ENCODE measurements at regions not wholly inside any gene's neighbourhood (a gene's known extent, or its start where the extent isn't known, plus 50 kb on each side); places are given as distances from the start of the nearest gene placed in this dataset.

- DNase-seq: no peak
Measured at GRCh38 chr15:94002041-94002440, 229.3 kb upstream of the MCTP2 start.

- no peak for DNase-seq
Measured at GRCh38 chr15:94001255-94001801, 230.0 kb upstream of the MCTP2 start.

- peak; percentile 50 for DNase-seq
Measured at GRCh38 chr15:94000606-94001005, 230.8 kb upstream of the MCTP2 start.

- DNase-seq: no peak
Measured at GRCh38 chr15:93997071-93997658, 234.2 kb upstream of the MCTP2 start.

GRCh38 chr15:93989440-93989998, 241.8 kb upstream of the MCTP2 start:
- DNase-seq: no peak

GRCh38 chr15:93987068-93987467, 244.3 kb upstream of the MCTP2 start:
- no peak for DNase-seq

GRCh38 chr15:93986400-93986984, 244.9 kb upstream of the MCTP2 start:
- DNase-seq: no peak

- no peak for DNase-seq
Measured at GRCh38 chr15:93985925-93986324, 245.4 kb upstream of the MCTP2 start.

GRCh38 chr15:93985176-93985575, 246.2 kb upstream of the MCTP2 start:
- DNase-seq: no peak

GRCh38 chr15:93983526-93983925, 247.8 kb upstream of the MCTP2 start:
- DNase-seq: no peak

- DNase-seq: peak; percentile 49
Measured at GRCh38 chr15:93982226-93982727, 249.1 kb upstream of the MCTP2 start.

- DNase-seq: no peak
Measured at GRCh38 chr15:93981706-93982105, 249.7 kb upstream of the MCTP2 start.

GRCh38 chr15:93980261-93980911, 251.0 kb upstream of the MCTP2 start:
- DNase-seq: no peak

- no peak for DNase-seq
Measured at GRCh38 chr15:93974804-93975481, 256.4 kb upstream of the MCTP2 start.

- DNase-seq: peak; percentile 66
Measured at GRCh38 chr15:93973287-93973686, 258.1 kb upstream of the MCTP2 start.

GRCh38 chr15:93968773-93969172, 262.6 kb upstream of the MCTP2 start:
- DNase-seq: no peak

GRCh38 chr15:93965304-93965908, 266.0 kb upstream of the MCTP2 start:
- no peak for DNase-seq

GRCh38 chr15:93954985-93955571, 276.3 kb upstream of the MCTP2 start:
- DNase-seq: no peak

- DNase-seq: no peak
Measured at GRCh38 chr15:93948726-93949125, 282.6 kb upstream of the MCTP2 start.

GRCh38 chr15:93943586-93943985, 287.8 kb upstream of the MCTP2 start:
- DNase-seq: no peak

- no peak for DNase-seq
Measured at GRCh38 chr15:93942269-93942694, 289.1 kb upstream of the MCTP2 start.

- no peak for DNase-seq
Measured at GRCh38 chr15:93941697-93942096, 289.7 kb upstream of the MCTP2 start.

Data from right forelimb (tissue), 1 donor.